C4-2B (cell line): ENCODE measurements at regions not wholly inside any gene's neighbourhood (a gene's known extent, or its start where the extent isn't known, plus 50 kb on each side); places are given as distances from the start of the nearest gene placed in this dataset.

Source experiments
- H3K27ac ChIP-seq: fragments of 450-650 bp; 2 replicates; pipeline ENCODE4 v1.5.1; 2017
- ZFX ChIP-seq: fragments of 450-650 bp; IDR thresholded peaks from 2 replicates; pipeline ENCODE4 v1.6.1; 2017
- TF ChIP-seq, protein P1 (sequence below): fragments of 450-650 bp; conservative IDR thresholded peaks from 2 replicates; pipeline ENCODE4 v1.5.1; 2017; ENCODE audit warnings: mild to moderate bottlenecking

DNA sequence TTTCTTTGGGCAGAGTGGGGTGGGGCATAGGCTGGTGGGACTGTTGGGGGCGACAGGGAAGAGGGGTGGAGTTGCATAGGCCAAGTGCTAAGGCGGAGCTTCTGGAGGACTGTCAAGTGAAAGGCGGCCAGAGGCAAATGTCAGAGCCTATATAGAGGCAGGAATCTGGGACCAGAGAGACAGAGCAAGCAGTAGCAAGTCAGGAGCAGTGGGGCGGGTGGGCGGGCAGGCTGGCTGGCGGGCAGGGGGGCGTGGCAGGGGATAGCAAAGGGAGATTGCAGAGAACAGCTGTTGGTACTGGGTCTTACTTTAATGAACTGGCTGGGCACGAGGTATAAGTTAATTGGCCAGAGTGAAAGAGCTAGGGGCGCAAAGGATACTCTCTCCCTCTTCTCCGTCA lies 89.8 kb downstream of the RTL9 start:
- H3K27ac ChIP-seq = no peak overlapping the region
- no peak for TF ChIP-seq ZFX
- TF ChIP-seq, protein P1, sequence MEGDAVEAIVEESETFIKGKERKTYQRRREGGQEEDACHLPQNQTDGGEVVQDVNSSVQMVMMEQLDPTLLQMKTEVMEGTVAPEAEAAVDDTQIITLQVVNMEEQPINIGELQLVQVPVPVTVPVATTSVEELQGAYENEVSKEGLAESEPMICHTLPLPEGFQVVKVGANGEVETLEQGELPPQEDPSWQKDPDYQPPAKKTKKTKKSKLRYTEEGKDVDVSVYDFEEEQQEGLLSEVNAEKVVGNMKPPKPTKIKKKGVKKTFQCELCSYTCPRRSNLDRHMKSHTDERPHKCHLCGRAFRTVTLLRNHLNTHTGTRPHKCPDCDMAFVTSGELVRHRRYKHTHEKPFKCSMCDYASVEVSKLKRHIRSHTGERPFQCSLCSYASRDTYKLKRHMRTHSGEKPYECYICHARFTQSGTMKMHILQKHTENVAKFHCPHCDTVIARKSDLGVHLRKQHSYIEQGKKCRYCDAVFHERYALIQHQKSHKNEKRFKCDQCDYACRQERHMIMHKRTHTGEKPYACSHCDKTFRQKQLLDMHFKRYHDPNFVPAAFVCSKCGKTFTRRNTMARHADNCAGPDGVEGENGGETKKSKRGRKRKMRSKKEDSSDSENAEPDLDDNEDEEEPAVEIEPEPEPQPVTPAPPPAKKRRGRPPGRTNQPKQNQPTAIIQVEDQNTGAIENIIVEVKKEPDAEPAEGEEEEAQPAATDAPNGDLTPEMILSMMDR = no peak

DNA sequence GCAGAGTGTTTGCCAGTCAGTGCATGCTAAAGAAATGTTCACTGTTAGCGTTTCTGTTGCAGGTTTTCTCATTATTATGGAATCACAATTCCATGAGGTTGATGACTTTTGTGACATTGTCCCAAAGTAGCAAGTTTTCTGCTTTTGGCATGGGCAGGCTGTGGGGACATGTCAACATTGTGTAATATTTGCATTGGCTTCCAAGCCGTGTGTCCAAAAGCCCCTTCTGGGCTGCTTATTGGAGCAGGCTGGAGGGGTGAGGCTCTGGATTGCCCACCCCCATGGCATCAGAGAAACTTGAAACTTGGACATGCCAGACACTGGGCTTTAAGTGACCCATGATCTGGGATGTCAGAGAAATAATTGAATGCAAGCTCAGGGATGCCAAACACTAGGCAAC lies 90.7 kb downstream of the RTL9 start:
- TF ChIP-seq, protein P1 = no peak
- TF ChIP-seq ZFX = no peak
- H3K27ac ChIP-seq = no peak overlapping the region

DNA sequence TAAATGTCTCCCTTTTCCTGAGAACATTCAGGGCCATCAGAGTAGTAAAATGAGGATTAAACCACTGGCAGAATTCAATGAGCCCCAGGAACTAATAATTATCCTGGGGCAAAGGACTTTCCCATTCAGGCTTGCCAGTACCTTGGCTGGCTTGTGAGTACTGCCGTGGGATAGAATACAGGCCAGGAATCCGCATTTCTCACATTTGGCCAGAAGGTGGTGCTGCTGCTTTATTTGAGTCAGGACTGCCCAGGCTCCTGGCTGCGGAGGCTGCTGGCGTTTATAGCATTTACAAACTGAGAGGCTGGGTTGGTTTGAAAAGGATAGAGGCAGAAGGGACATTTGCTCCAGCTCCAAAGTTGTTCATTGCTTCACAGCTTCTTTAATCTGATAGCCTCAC lies 91.4 kb downstream of the RTL9 start:
- TF ChIP-seq, protein P1 = peak; percentile 76
- no peak for TF ChIP-seq ZFX
- no peak overlapping the region for H3K27ac ChIP-seq

DNA sequence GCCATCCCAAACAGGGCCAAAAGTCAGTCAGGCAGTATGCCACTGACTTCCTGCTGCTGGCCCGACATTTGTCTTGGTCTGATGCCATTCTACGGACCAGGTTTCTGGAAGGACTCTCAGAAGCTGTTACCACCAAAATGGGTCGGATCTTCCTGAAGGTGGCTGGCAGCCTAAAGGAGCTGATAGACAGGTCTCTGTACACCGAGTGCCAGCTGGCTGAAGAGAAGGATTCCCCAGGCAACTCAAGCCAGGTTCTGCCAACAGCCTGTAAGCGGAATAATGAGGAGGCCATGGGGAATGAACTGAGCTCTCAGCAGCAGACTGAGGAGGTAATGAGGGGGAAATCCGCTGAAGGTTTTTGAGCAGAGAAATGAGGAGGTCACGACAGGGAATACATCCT lies 95.7 kb downstream of the RTL9 start:
- no peak for TF ChIP-seq ZFX

DNA sequence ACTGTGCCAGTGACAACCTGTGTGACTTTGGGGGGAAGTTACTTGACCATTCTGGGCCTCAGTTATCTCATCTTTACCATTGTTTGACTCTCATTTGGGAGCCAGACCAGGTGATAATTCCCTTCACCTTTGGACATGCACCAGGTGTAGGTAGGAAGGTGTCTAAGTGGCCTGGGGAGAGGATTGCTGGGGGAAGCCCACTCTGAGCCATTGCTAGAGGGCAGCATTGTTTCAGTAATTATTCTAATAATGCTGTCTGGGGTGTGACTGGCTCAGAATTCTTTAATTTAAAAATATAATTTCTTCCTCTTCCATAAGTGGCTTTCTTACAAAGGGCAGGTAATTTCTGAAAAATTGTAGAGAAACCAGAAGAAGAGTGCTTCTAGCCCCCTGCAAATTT lies 104.3 kb downstream of the RTL9 start:
- TF ChIP-seq, protein P1 = peak; percentile 23
- TF ChIP-seq ZFX = no peak
- no peak overlapping the region for H3K27ac ChIP-seq

More for the DNA sequence above, 95.7 kb downstream of the RTL9 start:
- no peak overlapping the region for H3K27ac ChIP-seq

DNA sequence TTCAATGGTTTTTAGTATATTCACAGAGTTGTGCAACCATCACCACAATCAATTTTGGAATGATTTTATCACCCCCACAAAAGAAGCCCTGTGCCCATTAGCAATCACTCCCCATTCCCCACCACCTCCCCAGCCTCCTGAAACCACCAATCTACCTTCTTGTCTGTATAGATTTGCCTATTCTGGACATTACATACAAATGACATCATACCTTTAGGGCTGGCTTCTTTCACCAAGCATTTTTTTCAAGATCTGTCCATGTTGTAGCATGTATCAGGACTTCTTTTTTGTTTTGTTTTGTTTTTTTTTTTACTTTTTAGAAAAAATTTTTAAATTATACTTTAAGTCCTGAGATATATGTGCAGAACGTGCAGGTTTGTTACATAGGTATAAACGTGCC lies 108.1 kb downstream of the RTL9 start:
- TF ChIP-seq ZFX = no peak
- TF ChIP-seq, protein P1 = no peak
- no peak overlapping the region for H3K27ac ChIP-seq

DNA sequence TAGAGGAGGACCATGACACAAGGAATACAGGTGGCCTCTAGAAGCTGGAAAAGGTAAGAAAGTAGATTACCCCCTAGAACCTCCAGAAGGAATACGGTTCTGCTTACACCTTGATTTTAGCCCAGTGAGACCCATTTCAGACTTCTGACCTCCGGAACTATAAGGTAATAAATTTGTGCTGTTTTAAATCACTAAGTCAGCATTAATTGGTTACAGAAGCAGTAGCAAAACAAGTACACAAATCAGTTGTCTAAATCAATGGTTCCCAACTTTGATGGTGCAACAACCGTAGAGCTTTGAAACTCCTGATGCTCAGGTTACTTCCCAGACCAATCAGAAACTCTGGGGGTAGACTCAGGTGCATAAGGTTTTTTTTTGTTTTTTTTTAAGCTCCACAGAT lies 113.6 kb downstream of the RTL9 start:
- TF ChIP-seq, protein P1 = no peak
- no peak for TF ChIP-seq ZFX
- H3K27ac ChIP-seq = no peak overlapping the region

DNA sequence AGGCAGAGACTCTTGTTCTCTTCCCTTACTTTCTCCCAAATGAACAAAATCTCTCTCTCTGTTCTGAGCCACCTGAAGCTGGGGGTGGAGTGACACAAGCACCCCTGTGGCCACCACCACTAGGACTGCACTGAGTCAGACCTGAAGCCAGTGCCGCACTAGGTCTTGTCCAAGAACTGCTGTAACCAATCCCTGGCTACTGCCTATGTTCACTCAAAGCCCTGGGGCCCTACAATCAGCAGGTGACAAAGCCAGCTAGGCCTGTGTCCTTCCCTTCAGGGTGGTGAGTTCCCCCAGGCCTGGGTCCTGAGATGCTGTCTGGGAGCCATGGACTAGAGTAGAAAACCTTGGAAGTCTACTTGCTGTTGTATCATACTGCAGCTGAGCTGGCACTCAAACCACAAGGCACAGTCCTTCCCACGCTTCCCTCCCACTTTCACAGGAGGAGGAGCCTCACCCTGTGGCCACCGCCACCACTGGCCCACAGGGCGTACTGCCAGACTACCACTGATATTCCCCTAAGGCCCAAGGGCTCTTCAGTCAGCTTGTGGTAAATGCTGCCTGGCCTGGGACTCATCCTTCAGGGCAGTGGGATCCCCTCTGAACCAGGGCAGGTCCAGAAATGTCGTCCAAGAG lies 119.1 kb downstream of the RTL9 start:
- TF ChIP-seq, protein P1 = no peak
- no peak for TF ChIP-seq ZFX
- H3K27ac ChIP-seq = no peak overlapping the region
